Lower leg skin (tissue), 4 donors: ENCODE measurements at regions not wholly inside any gene's neighbourhood (a gene's known extent, or its start where the extent isn't known, plus 50 kb on each side); places are given as distances from the start of the nearest gene placed in this dataset.

ENCODE experiments used
- DNase-seq, 2 donors: peaks; one replicate each; pipeline ENCODE4 v3.0.0-alpha.2; 2019; ENCODE audit warnings: low spot score in 2 of 2
- H3K4me3 ChIP-seq: fragments of 200-600 bp; sonication (generic); 2 replicates; pipeline ENCODE4 v1.5.1; 2017; ENCODE audit warnings: mild to moderate bottlenecking, low read depth; ENCODE audit not compliant: poor library complexity, severe bottlenecking
- POLR2A ChIP-seq, 2 donors: fragments of 450-650 bp; IDR thresholded peaks; one replicate each; pipeline ENCODE4 v1.6.1; 2016 to 2017; ENCODE audit warnings: antibody characterized with exemption in 2 of 2, mild to moderate bottlenecking in 1 of 2, moderate library complexity in 1 of 2
- WGBS, 2 donors: methylation state at CpG; one replicate each; pipeline ENCODE4 v1.1.5; 2018; 5-methylcytosine and 5-hydroxymethylcytosine counted together
- intact Hi-C: fragments of 100-400 bp; cut with DNase I; formaldehyde crosslinking; loops from one replicate; pipeline ENCODE4 v1.15.0; 2023; ENCODE audit warnings: low total_unique reads
- TF ChIP-seq, protein P1 (sequence below), 3 donors: fragments of 450-650 bp; IDR thresholded peaks; one replicate each; pipeline ENCODE4 v1.5.1; 2016; ENCODE audit warnings: antibody characterized with exemption in 3 of 3, mild to moderate bottlenecking in 3 of 3, moderate library complexity in 2 of 3

DNA sequence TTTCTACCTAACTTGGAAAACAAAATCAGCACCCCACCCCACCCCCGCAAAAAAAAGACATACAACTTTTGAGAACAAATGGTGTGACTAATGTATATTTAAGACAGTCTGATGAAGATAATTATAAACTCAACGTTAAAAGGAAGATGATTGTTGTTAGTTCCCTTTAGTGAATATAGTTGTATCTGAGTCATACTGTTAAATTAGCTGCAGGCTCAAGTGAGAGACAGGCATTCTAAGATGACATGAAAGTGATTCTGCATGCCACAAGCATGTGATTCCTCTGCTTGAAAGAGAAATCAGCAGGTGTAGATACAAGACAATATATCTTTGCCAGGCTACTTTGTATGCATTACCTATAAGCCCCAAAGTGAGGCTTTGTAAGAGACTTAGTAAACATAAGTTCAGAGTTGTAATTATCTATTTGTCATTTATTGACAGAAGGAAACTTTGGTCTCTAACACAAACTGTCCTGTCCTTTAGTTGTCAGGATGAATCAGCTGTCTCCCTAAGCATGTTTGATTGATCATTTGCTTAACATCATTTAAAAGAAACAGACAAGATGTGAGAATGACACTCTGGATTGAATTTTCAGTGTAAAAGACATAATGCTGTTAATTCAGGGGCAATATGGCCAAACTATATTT lies 319.4 kb upstream of the HTR2A start:
- no peak for DNase-seq
- no peak overlapping the region for H3K4me3 ChIP-seq
- intact Hi-C loops = no loop called here
- TF ChIP-seq, protein P1, sequence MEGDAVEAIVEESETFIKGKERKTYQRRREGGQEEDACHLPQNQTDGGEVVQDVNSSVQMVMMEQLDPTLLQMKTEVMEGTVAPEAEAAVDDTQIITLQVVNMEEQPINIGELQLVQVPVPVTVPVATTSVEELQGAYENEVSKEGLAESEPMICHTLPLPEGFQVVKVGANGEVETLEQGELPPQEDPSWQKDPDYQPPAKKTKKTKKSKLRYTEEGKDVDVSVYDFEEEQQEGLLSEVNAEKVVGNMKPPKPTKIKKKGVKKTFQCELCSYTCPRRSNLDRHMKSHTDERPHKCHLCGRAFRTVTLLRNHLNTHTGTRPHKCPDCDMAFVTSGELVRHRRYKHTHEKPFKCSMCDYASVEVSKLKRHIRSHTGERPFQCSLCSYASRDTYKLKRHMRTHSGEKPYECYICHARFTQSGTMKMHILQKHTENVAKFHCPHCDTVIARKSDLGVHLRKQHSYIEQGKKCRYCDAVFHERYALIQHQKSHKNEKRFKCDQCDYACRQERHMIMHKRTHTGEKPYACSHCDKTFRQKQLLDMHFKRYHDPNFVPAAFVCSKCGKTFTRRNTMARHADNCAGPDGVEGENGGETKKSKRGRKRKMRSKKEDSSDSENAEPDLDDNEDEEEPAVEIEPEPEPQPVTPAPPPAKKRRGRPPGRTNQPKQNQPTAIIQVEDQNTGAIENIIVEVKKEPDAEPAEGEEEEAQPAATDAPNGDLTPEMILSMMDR (IDR thresholded peaks at IDR 0.05) = no peak
- no peak for TF ChIP-seq POLR2A (IDR thresholded peaks at IDR 0.05)
- WGBS, 2 donors = 27 to 35% methylated on average over 2 of the region's 2 CpGs

DNA sequence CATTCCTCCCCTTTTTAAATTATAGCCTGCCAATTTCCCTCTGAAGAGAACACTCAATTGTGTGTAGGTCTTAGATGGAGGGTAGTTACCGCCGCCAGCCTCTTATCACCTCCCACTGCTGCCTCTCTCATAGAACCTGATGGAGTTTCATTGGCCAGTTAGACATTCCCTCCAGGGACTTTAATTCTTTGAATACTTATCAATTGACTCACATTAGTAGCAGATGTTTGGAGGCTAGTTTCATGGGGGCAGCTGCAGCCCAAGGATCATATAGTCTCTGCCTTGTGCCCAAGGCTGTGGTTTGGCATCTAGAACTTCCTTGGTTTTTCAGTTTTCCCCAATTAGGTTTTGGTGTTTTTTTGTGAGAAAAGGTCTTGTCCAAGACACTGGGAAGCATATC lies 318.9 kb upstream of the HTR2A start:
- WGBS, 2 donors = 58 to 86% methylated on average over 2 of the region's 2 CpGs
- H3K4me3 ChIP-seq = no peak overlapping the region
- intact Hi-C loops = no loop called here
- TF ChIP-seq, protein P1 (IDR thresholded peaks at IDR 0.05) = no peak
- no peak for TF ChIP-seq POLR2A (IDR thresholded peaks at IDR 0.05)
- DNase-seq = no peak

DNA sequence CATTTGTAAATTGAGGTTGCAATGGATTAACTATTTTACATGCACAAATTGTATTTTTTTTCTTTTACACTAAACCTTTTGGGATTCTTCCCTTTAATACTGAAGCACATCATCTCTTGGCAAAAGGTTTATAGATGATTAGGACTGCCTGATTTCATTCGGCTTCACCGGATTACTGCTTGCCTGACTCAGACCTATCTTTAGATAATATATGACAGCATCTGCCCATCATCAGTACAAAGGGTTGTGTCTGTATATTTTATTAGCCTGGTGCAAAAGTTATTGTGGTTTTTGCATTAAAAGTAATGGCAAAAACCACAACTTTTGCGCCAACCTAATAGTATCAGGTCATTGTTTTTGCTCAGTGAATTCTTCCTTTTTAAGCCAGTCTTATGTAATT lies 316.2 kb upstream of the HTR2A start:
- no peak for TF ChIP-seq POLR2A (IDR thresholded peaks at IDR 0.05)
- TF ChIP-seq, protein P1 (IDR thresholded peaks at IDR 0.05) = no peak
- intact Hi-C loops = no loop called here
- WGBS, 2 donors = 64 to 73% methylated on average over 3 of the region's 3 CpGs
- DNase-seq = no peak
- no peak overlapping the region for H3K4me3 ChIP-seq

DNA sequence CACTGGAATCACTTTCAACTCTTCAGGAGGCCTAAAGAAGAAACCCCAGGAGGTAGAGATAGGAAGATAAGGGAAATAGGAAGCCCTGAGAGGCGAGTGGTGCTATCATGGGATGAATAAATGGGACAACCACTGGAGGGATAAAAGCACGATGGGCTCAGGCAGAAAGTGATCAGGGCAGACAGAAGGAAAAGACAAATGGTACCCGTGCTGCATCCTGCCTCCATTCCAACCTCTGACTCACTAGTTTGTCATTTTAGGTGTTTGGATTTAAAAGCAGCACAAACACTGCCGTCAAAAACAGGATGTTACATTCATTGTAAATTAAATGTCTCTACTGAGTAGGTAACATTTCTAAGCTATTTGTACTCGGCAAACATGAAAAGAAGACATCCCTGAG lies 314.3 kb upstream of the HTR2A start:
- intact Hi-C loops = no loop called here
- WGBS, 2 donors = 46 to 48% methylated on average over 5 of the region's 5 CpGs

DNA sequence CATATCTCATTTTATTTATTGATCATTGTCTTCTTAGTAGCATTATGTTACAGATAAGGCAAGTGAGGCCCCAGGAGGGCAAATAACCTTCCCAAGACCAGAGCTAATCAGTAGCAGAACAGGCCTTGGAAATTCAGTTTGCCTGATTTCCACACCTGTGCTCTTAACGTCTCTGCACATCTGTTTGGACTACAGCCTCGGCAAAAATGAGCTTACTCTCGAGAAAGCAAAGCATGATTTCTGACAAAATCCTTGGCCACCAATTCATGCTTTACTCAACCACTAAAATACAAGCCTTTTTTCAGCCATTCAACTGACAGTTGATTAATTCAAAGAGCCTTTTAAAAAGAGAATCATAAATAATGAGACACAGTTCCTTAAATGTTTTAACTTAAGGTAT lies 309.3 kb upstream of the HTR2A start:
- 35 to 37% methylated on average over 3 of the region's 3 CpGs for WGBS, 2 donors
- intact Hi-C loops = no loop called here
- no peak for TF ChIP-seq POLR2A (IDR thresholded peaks at IDR 0.05)
- TF ChIP-seq, protein P1 (IDR thresholded peaks at IDR 0.05) = no peak
- H3K4me3 ChIP-seq = no peak overlapping the region
- DNase-seq = no peak

More for the DNA sequence above, 314.3 kb upstream of the HTR2A start:
- no peak for DNase-seq
- TF ChIP-seq, protein P1 (IDR thresholded peaks at IDR 0.05) = no peak
- no peak for TF ChIP-seq POLR2A (IDR thresholded peaks at IDR 0.05)
- H3K4me3 ChIP-seq = no peak overlapping the region
